GM12875 (cell line): ENCODE measurements at regions not wholly inside any gene's neighbourhood (a gene's known extent, or its start where the extent isn't known, plus 50 kb on each side); places are given as distances from the start of the nearest gene placed in this dataset.
"Not testable (repeated sequence)": the region's sequence is repeated elsewhere in the genome, so short reads cannot be mapped to it uniquely, and the experiment has no call there.

Experiments used
- H3K4me3 ChIP-seq: one replicate; pipeline ENCODE4 v1.5.1; 2011; ENCODE audit warnings: low read depth, low read length, control low read depth
- TF ChIP-seq, protein P1 (sequence below): IDR thresholded peaks from 2 replicates; pipeline ENCODE4 v1.5.1; 2011; ENCODE audit warnings: low read depth, mild to moderate bottlenecking, control low read depth, inconsistent platforms, low read length, moderate library complexity, borderline replicate concordance; ENCODE audit not compliant: insufficient read depth

DNA sequence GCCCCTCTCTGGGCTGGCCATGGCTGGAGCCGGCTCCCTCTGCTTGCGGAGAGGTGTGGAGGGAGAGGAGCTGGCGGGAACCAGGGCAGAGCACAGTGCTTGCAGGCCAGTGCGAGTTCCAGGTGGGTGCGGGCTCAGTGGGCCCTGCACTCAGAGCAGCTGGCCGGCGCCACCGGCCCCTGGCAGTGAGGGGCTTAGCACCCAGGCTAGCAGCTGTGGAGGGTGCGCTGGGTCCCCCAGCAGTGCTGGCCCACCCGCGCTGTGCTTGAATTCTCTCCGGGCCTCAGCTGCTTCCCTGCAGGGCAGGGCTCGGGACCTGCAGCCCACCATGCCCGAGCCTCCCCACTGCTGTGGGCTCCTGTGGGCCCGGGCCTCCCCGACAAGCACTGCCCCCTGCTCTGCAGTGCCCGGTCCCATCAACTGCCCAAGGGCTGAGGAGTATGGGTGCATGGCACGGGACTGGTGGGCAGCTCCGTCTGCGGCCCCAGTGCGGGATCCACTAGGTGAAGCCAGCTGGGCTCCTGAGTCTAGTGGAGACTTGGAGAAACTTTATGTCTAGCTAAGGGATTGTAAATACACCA is 61.2 kb upstream of the AGR3 start:
- TF ChIP-seq, protein P1, sequence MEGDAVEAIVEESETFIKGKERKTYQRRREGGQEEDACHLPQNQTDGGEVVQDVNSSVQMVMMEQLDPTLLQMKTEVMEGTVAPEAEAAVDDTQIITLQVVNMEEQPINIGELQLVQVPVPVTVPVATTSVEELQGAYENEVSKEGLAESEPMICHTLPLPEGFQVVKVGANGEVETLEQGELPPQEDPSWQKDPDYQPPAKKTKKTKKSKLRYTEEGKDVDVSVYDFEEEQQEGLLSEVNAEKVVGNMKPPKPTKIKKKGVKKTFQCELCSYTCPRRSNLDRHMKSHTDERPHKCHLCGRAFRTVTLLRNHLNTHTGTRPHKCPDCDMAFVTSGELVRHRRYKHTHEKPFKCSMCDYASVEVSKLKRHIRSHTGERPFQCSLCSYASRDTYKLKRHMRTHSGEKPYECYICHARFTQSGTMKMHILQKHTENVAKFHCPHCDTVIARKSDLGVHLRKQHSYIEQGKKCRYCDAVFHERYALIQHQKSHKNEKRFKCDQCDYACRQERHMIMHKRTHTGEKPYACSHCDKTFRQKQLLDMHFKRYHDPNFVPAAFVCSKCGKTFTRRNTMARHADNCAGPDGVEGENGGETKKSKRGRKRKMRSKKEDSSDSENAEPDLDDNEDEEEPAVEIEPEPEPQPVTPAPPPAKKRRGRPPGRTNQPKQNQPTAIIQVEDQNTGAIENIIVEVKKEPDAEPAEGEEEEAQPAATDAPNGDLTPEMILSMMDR: no peak
- no peak overlapping the region for H3K4me3 ChIP-seq

DNA sequence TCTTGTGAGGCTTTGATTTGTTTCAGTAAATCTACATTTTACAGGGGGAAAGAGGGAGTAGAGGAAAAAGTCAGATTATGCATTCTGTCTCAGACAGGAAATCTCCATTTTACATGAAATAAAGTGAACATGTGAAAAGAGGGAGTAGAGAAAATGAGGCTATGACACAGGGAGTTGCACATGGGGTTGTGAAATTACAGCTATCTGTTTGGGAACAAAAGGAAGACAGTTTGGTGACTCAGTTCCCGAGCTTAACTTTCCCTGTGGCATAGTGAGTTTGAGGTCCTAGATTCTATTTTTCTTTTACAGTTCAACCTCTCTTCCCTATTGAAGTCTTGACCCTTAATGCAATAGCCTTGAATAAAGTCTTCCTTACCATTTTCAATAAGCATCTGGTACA is 63.2 kb upstream of the AGR3 start:
- no peak overlapping the region for H3K4me3 ChIP-seq
- TF ChIP-seq, protein P1: no peak

DNA sequence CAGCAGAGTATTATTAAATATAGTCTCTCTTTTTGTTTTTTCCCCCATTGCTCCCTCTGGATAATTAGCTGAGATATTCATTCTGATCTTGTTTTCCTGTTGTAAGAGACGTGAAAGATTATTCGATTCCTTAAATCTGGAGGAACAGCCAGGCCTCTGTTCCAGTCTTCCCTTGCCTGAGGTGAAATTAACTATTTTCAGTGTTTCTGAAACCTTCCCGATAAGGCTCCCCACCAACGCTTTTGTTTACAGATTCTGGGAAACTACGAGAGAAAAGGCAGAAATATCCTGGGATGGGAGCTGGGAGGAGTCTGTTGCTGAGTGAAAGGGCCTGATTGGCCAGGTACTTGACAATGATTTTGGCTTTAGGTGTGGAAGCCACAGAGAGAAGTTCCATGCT is 63.6 kb upstream of the AGR3 start:
- no peak overlapping the region for H3K4me3 ChIP-seq
- TF ChIP-seq, protein P1: no peak

DNA sequence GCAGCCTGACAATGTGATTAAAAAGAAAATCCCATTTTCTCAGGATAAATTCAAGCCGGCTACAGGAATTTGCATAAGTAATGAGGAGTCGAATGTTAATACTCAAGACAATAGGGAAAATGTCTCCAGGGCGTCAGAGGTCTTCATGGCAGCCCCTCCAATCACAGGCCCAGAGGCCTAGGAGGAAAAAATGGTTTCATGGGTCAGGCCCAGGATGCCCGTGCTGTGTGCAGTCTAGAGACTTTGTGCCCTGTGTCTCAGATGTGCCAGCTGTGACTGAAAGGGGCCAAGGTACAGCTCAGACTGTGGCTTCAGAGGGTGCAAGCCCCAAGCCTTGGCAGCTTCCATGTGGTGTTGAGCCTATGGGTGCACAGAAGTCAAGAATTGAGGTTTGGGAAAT is 66.3 kb upstream of the AGR3 start:
- H3K4me3 ChIP-seq: not testable (repeated sequence)

DNA sequence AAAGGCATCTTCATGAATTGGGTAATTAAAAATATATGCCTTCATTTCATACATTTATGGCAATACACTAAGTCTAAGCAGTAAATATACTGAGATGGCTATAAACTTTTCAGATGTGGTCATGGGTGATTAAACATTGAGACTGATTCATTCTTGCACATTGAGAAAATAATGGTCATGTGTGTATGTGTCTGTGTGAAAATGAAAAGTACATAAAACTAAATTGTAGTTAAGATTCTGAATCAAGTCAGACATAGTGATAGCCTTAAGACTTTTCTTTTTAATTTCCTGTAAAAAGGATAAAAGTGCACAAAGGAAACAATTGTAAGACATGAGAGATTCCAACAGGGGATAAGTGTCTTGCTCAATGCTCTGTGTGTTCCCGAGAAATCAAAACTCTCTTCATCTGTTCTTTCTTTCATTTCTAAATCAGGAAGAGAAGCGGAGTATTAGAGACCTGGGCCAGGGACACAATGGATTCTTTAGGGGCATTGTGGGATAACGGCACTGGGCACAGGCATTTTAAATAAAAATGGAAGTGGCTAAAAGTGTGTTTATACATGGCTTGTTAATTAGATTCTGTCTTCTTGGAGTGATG is 69.8 kb upstream of the AGR3 start:
- no peak overlapping the region for H3K4me3 ChIP-seq
- TF ChIP-seq, protein P1: no peak

DNA sequence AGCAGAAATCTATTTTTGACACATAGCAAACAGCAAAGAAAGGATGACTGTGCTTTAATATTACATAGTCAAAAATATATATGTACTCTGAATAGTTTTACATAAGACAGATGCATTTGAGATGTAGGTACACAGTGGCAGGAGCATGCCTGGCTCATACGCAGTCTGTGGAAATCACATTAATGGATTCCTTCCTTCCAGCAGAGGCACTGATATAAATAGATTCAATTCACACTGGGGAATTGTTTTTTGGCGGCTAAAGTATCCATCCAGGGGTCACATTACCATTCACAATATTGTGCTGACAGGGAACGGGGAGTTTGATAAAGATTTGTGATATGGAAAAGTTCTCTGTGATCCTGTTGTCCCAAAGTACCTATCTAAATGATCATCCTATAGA is 72.5 kb upstream of the AGR3 start:
- TF ChIP-seq, protein P1: no peak
- H3K4me3 ChIP-seq: no peak overlapping the region

DNA sequence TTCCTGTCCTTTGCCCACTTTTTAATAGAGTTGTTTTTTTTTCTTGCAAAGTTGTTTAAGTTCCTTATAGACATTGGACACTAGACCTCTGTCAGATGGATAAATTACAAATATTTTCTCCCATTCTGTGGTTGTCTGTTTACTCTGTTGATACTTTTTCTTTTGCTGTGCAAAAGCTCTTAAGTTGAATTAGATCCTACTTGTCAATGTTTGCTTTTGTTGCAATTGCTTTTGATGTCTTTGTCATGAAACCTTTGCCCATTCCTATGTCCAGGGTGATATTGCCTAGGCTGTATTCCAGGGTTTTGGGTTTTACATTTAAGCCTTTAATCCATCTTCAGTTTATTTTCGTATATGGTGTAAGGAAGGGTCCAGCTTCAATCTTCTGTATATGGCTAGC is 76.9 kb upstream of the AGR3 start:
- TF ChIP-seq, protein P1: no peak

More for the DNA sequence above, 76.9 kb upstream of the AGR3 start:
- no peak overlapping the region for H3K4me3 ChIP-seq
